HG03108 (cell line): ENCODE measurements at regions not wholly inside any gene's neighbourhood (a gene's known extent, or its start where the extent isn't known, plus 50 kb on each side); places are given as distances from the start of the nearest gene placed in this dataset.

ENCODE experiments used
- ATAC-seq: cut with Tn5 transposase; IDR thresholded peaks from one replicate; pipeline ENCODE4 v1.9.1; 2021; ENCODE audit warnings: moderate library complexity; ENCODE audit not compliant: unreplicated experiment

GRCh38 chr7:46357851-46358250, 436.8 kb upstream of the IGFBP3 start:
- ATAC-seq, result no peak

GRCh38 chr7:46357290-46357689, 436.2 kb upstream of the IGFBP3 start:
- ATAC-seq, result no peak

GRCh38 chr7:46356371-46356770, 435.3 kb upstream of the IGFBP3 start:
- ATAC-seq, result no peak

GRCh38 chr7:46355331-46355730, 434.3 kb upstream of the IGFBP3 start:
- no peak for ATAC-seq

- ATAC-seq, result no peak
These were observed 431.2 kb upstream of the IGFBP3 start for GRCh38 chr7:46352004-46352954.

GRCh38 chr7:46349490-46349889, 428.4 kb upstream of the IGFBP3 start:
- no peak for ATAC-seq

- ATAC-seq, result no peak
These were observed 423.5 kb upstream of the IGFBP3 start for GRCh38 chr7:46344533-46344932.

- ATAC-seq, result no peak
These were observed 422.7 kb upstream of the IGFBP3 start for GRCh38 chr7:46343802-46344201.

GRCh38 chr7:46322937-46323336, 401.9 kb upstream of the IGFBP3 start:
- no peak for ATAC-seq

GRCh38 chr7:46321556-46322205, 400.6 kb upstream of the IGFBP3 start:
- no peak for ATAC-seq

- no peak for ATAC-seq
These were observed 399.9 kb upstream of the IGFBP3 start for GRCh38 chr7:46320956-46321355.

GRCh38 chr7:46319841-46320240, 398.8 kb upstream of the IGFBP3 start:
- ATAC-seq, result no peak

GRCh38 chr7:46318276-46318675, 397.2 kb upstream of the IGFBP3 start:
- no peak for ATAC-seq

- no peak for ATAC-seq
These were observed 396.2 kb upstream of the IGFBP3 start for GRCh38 chr7:46317256-46317655.

- ATAC-seq, result no peak
These were observed 394.8 kb upstream of the IGFBP3 start for GRCh38 chr7:46315891-46316290.

- no peak for ATAC-seq
These were observed 380.6 kb upstream of the IGFBP3 start for GRCh38 chr7:46301677-46302076.

GRCh38 chr7:46297515-46297914, 376.4 kb upstream of the IGFBP3 start:
- ATAC-seq, result no peak

- no peak for ATAC-seq
These were observed 375.5 kb upstream of the IGFBP3 start for GRCh38 chr7:46296526-46296925.

GRCh38 chr7:46294381-46294780, 373.3 kb upstream of the IGFBP3 start:
- no peak for ATAC-seq

- no peak for ATAC-seq
These were observed 371.7 kb upstream of the IGFBP3 start for GRCh38 chr7:46292741-46293140.

- peak; percentile 58 for ATAC-seq
These were observed 370.6 kb upstream of the IGFBP3 start for GRCh38 chr7:46291601-46292150.

- ATAC-seq, result peak; percentile 48
These were observed 370.0 kb upstream of the IGFBP3 start for GRCh38 chr7:46291050-46291438.
